Colonic mucosa (tissue), 4 donors: ENCODE measurements at regions not wholly inside any gene's neighbourhood (a gene's known extent, or its start where the extent isn't known, plus 50 kb on each side); places are given as distances from the start of the nearest gene placed in this dataset.
"Not testable (repeated sequence)": the region's sequence is repeated elsewhere in the genome, so short reads cannot be mapped to it uniquely, and the experiment has no call there.

ENCODE experiments used
- DNase-seq: peaks from one replicate; pipeline ENCODE4 v3.0.0-alpha.2; 2020
- H3K27ac ChIP-seq: fragments of 200-600 bp; one replicate; pipeline ENCODE4 v1.8.0; 2021
- H3K27me3 ChIP-seq: fragments of 200-600 bp; one replicate; pipeline ENCODE4 v1.8.0; 2021
- H3K36me3 ChIP-seq: fragments of 200-600 bp; one replicate; pipeline ENCODE4 v1.8.0; 2021
- H3K4me1 ChIP-seq: fragments of 200-600 bp; one replicate; pipeline ENCODE4 v1.8.0; 2021; ENCODE audit warnings: mild to moderate bottlenecking
- H3K4me3 ChIP-seq: fragments of 200-600 bp; one replicate; pipeline ENCODE4 v1.8.0; 2021
- H3K9ac ChIP-seq, 2 donors: one replicate each; pipeline ENCODE4 v1.7.0; 2013; ENCODE audit warnings: control low read depth in 2 of 2, low read depth in 2 of 2, low read length in 2 of 2
- H3K9me3 ChIP-seq: fragments of 200-600 bp; one replicate; pipeline ENCODE4 v1.8.0; 2021
- CTCF ChIP-seq: fragments of 200-600 bp; IDR thresholded peaks from one replicate; pipeline ENCODE4 v1.8.0; 2022; ENCODE audit warnings: antibody characterized with exemption, mild to moderate bottlenecking
- intact Hi-C: fragments of 100-400 bp; cut with DNase I; formaldehyde crosslinking; loops from one replicate; pipeline ENCODE4 v1.14.1; 2022
- donor health status: healthy.
- donor health status: DM: no; HTN: no; CAD: no.
- donor health status: DM: no; HTN: no; CAD: no.

- intact Hi-C loops = not testable (repeated sequence)
Observed at GRCh38 chr21:31819692-31820091, 53.1 kb upstream of the HUNK start.

GRCh38 chr21:31814356-31814755, 58.5 kb upstream of the HUNK start:
- intact Hi-C loops, H3K36me3 ChIP-seq, DNase-seq, H3K9ac ChIP-seq, H3K4me3 ChIP-seq, H3K4me1 ChIP-seq, H3K27ac ChIP-seq, H3K27me3 ChIP-seq, H3K9me3 ChIP-seq: not testable (repeated sequence)

More at GRCh38 chr21:31819692-31820091, 53.1 kb upstream of the HUNK start:
- H3K4me1 ChIP-seq, H3K9me3 ChIP-seq, H3K27me3 ChIP-seq, H3K9ac ChIP-seq, H3K4me3 ChIP-seq, DNase-seq, H3K36me3 ChIP-seq, H3K27ac ChIP-seq: not testable (repeated sequence)

GRCh38 chr21:31813862-31814261, 59.0 kb upstream of the HUNK start:
- no peak for TF ChIP-seq CTCF
- no peak overlapping the region for H3K9ac ChIP-seq
- no peaks in the 10 kb centered on the region for H3K9me3 ChIP-seq
- H3K4me3 ChIP-seq = no peak overlapping the region
- no peaks in the 10 kb centered on the region for H3K36me3 ChIP-seq
- H3K27ac ChIP-seq = no peak overlapping the region
- intact Hi-C loops = no loop called here
- no peak for DNase-seq
- H3K4me1 ChIP-seq = no peaks in the 10 kb centered on the region
- H3K27me3 ChIP-seq = no peaks in the 10 kb centered on the region

GRCh38 chr21:31804008-31804394, 68.8 kb upstream of the HUNK start:
- TF ChIP-seq CTCF = no peak
- DNase-seq = no peak
- no peaks in the 10 kb centered on the region for H3K27me3 ChIP-seq
- no peak overlapping the region for H3K9ac ChIP-seq
- no peak overlapping the region for H3K27ac ChIP-seq
- H3K4me1 ChIP-seq = no peaks in the 10 kb centered on the region
- H3K9me3 ChIP-seq = no peaks in the 10 kb centered on the region
- no peaks in the 10 kb centered on the region for H3K36me3 ChIP-seq
- H3K4me3 ChIP-seq = no peak overlapping the region
- intact Hi-C loops = no loop called here

DNA sequence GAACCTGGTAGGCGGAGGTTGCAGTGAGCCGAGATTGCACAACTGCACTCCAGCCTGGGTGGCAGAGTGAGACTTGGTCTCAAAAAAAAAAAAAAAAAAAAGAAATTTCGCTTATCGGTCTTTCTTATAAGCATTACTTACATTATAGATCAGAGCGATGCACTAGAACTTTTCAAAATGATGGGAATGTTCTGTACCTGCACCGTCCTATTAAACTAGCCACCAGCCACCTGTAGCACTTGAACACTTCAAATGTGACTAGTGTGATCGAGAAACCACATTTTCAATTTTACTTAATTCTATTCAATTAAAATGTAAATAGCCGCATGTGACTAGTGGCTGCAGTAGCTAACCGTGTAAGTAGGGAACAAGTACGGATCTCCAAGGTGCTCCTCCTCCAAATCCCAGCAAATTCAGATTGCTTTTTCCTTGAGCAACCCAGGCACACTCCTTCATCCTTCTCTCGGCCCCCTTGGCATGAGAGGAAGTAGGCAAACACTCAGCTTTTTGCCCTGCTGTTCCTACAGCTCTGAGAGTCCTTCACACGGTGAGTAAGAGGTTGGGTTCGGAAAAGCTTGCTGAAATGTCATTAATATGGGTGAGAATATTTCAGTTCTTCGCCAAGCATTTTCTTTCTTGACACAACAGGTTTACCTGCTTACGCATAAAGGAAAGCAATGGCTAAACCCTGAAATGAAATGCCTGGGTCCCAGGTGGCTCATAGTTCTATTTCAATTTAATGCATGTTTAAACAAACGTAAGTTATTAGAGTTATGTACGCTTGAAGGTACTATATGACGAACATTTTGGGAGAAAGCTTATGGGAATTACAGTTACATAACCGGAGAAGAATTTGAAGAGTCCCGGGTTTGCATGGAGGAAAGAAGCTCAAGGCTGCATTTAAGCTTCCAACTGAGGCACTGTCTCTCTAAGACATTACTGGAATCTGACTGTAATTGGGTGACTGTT, 69.5 kb upstream of the HUNK start:
- no peak overlapping the region for H3K27ac ChIP-seq
- intact Hi-C loops = no loop called here
- H3K36me3 ChIP-seq = no peaks in the 10 kb centered on the region
- H3K9me3 ChIP-seq = no peaks in the 10 kb centered on the region
- no peaks in the 10 kb centered on the region for H3K4me1 ChIP-seq
- no peak overlapping the region for H3K4me3 ChIP-seq
- H3K9ac ChIP-seq = no peak overlapping the region
- no peak for DNase-seq
- TF ChIP-seq CTCF = no peak
- H3K27me3 ChIP-seq = no peaks in the 10 kb centered on the region

- Histone ChIP-seq H3K9ac (no peak overlapping the region), H3K27ac (no peak overlapping the region), H3K36me3 (no peaks in the 10 kb centered on the region), H3K27me3 (no peaks in the 10 kb centered on the region), H3K4me1 (no peaks in the 10 kb centered on the region), H3K9me3 (no peaks in the 10 kb centered on the region), H3K4me3 (no peak overlapping the region)
- no peak for DNase-seq
- no peak for TF ChIP-seq CTCF
- intact Hi-C loops = no loop called here
Observed at GRCh38 chr21:31802331-31802730, 70.4 kb upstream of the SCAF4 start.
